ENCODE measurements at regions not wholly inside any gene's neighbourhood (a gene's known extent, or its start where the extent isn't known, plus 50 kb on each side); places are given as distances from the start of the nearest gene placed in this dataset.
"Not testable (repeated sequence)": the region's sequence is repeated elsewhere in the genome, so short reads cannot be mapped to it uniquely, and the experiment has no call there.

DNA sequence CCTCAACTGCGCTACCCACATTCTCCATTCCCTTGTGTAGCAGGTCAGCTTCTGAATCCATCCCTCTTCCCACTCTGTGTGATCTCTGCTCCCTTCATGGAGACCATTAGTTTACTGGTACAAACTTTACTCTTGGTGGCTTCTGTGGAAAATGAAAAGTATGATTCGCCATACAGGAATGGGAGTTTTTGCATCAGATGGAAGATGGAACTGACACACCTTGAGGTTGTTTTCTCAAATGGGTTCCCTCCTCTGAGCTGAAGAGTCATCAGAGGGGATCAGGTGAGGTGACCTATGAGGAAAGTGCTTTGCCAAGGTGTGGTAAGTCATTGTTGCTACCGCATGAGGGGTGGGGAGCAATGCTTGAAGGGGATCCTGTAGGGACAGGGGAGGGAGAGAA, 266.8 kb downstream of the INHBA start:
- Mint-ChIP-seq H3K4me3 (no peak overlapping the region), H3K36me3 (ENCODE audit: low read depth) (no peaks in the 10 kb centered on the region), H3K4me1 (ENCODE audit: low read depth) (no peaks in the 10 kb centered on the region), H3K27ac (no peak overlapping the region), H3K27me3 (ENCODE audit: low read depth) (no peaks in the 10 kb centered on the region), H3K9me3 (peaks cover 25% of the 10 kb centered on the region)
- no peak for DNase-seq (ENCODE audit: low spot score)

GRCh38 chr7:41435020-41435419, 267.9 kb downstream of the INHBA start:
- not testable (repeated sequence) for H3K27ac Mint-ChIP-seq; H3K27me3 Mint-ChIP-seq (ENCODE audit: low read depth); H3K4me1 Mint-ChIP-seq (ENCODE audit: low read depth); DNase-seq (ENCODE audit: low spot score); H3K36me3 Mint-ChIP-seq (ENCODE audit: low read depth); H3K4me3 Mint-ChIP-seq
- H3K9me3 Mint-ChIP-seq: peaks cover 33% of the 10 kb centered on the region

DNA sequence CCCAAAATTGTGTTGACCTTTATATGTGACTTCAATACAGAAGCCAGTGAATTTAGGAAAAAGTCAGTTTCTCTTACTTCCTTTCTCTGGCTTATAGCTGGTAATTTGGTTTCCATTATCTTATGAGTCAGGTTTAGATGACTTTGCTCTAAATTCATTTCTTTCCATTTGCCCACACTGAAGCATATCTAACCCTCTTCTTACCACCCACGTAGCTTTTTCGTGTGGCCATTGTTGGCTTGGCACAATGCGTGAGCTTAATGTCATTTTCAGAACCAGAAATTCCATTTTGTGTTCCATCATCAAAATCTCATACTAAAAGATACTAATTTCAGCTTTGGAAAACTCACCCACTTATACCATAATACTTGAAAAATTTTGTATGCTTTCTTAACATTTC, 271.2 kb downstream of the INHBA start:
- no peaks in the 10 kb centered on the region for H3K36me3 Mint-ChIP-seq (ENCODE audit: low read depth)
- no peaks in the 10 kb centered on the region for H3K27me3 Mint-ChIP-seq (ENCODE audit: low read depth)
- H3K9me3 Mint-ChIP-seq: peaks cover 29% of the 10 kb centered on the region
- no peak overlapping the region for H3K27ac Mint-ChIP-seq
- no peak for DNase-seq (ENCODE audit: low spot score)
- no peak overlapping the region for H3K4me3 Mint-ChIP-seq
- no peaks in the 10 kb centered on the region for H3K4me1 Mint-ChIP-seq (ENCODE audit: low read depth)

GRCh38 chr7:41428381-41428780, 274.5 kb downstream of the INHBA start:
- no peak for DNase-seq (ENCODE audit: low spot score)

DNA sequence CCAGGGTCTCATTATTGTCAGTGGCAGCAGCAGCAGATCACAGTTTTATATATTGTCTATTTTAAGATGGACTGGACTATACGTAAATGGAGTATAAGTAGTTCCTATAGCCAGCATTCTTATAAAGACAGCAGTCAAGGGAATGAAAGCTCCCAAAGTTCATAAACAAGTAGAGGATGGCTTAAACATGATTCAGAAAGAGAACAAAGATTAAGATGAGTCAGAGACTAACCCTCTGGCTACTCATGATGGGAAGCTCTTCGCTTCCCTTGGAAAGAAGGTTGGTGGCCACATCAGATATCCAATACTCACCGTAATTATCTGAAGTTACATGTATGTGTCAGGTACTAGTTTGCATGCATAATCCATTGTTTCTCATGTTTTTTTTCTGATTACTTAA, 277.0 kb downstream of the INHBA start:
- Mint-ChIP-seq H3K4me3 (no peak overlapping the region), H3K27ac (no peak overlapping the region), H3K9me3 (peaks cover 10% of the 10 kb centered on the region), H3K36me3 (ENCODE audit: low read depth) (no peaks in the 10 kb centered on the region), H3K27me3 (ENCODE audit: low read depth) (no peaks in the 10 kb centered on the region), H3K4me1 (ENCODE audit: low read depth) (no peaks in the 10 kb centered on the region)
- no peak for DNase-seq (ENCODE audit: low spot score)

More at GRCh38 chr7:41428381-41428780, 274.5 kb downstream of the INHBA start:
- H3K27ac Mint-ChIP-seq: no peak overlapping the region
- H3K9me3 Mint-ChIP-seq: peaks cover 10% of the 10 kb centered on the region
- H3K4me1 Mint-ChIP-seq (ENCODE audit: low read depth): no peaks in the 10 kb centered on the region
- no peaks in the 10 kb centered on the region for H3K36me3 Mint-ChIP-seq (ENCODE audit: low read depth)
- H3K27me3 Mint-ChIP-seq (ENCODE audit: low read depth): no peaks in the 10 kb centered on the region
- H3K4me3 Mint-ChIP-seq: no peak overlapping the region

- H3K4me1 Mint-ChIP-seq (ENCODE audit: low read depth): no peaks in the 10 kb centered on the region
- no peak overlapping the region for H3K4me3 Mint-ChIP-seq
- H3K27me3 Mint-ChIP-seq (ENCODE audit: low read depth): no peaks in the 10 kb centered on the region
- no peak for DNase-seq (ENCODE audit: low spot score)
- peaks cover 15% of the 10 kb centered on the region for H3K9me3 Mint-ChIP-seq
- no peaks in the 10 kb centered on the region for H3K36me3 Mint-ChIP-seq (ENCODE audit: low read depth)
- H3K27ac Mint-ChIP-seq: no peak overlapping the region
These were observed 281.8 kb downstream of the INHBA start for GRCh38 chr7:41421056-41421455.

GRCh38 chr7:41420421-41420820, 282.5 kb downstream of the INHBA start:
- peaks cover 19% of the 10 kb centered on the region for H3K9me3 Mint-ChIP-seq
- no peak overlapping the region for H3K27ac Mint-ChIP-seq
- H3K4me1 Mint-ChIP-seq (ENCODE audit: low read depth): no peaks in the 10 kb centered on the region
- H3K4me3 Mint-ChIP-seq: no peak overlapping the region
- DNase-seq (ENCODE audit: low spot score): no peak
- no peaks in the 10 kb centered on the region for H3K36me3 Mint-ChIP-seq (ENCODE audit: low read depth)
- H3K27me3 Mint-ChIP-seq (ENCODE audit: low read depth): no peaks in the 10 kb centered on the region

DNA sequence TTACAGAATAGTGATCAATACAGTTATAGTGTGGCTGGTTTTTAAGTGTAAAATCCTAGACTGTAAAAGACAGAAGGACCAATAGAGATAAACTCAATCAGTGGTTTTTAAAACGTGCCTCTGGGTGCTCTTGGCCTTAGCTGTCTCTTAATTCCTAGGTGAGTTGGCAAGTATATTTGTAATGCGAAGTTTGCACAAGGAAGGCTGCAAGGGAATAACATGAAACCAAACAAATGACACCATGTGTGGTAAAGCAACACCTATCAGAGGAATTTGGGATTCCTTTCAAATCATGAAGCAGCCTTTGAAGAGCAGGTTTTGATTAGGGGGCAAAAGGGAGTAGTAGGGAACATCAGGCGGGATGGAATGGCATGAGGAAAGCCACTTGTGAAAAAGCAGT, 284.6 kb downstream of the INHBA start:
- Mint-ChIP-seq H3K27me3 (ENCODE audit: low read depth) (no peaks in the 10 kb centered on the region), H3K4me1 (ENCODE audit: low read depth) (no peaks in the 10 kb centered on the region), H3K27ac (no peak overlapping the region), H3K36me3 (ENCODE audit: low read depth) (no peaks in the 10 kb centered on the region), H3K9me3 (peaks cover 22% of the 10 kb centered on the region), H3K4me3 (no peak overlapping the region)
- DNase-seq (ENCODE audit: low spot score): no peak

DNA sequence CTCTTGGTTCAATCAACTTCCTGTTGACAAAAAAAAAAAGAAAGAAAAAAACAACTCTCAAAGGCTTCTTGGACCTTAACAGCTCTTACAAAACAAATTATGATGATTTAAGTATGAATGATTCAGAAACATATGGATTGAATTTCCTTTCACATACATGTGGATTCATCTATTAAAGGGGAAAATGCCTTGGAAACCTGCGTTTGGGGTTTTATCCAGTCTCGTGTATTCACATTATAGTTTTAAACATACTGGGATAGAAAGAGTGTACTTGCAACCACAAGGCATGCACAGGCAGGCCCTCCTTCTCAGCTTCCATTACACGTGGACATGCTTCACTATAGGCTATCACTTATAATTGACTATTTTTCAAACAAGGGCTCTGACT, 286.7 kb downstream of the INHBA start:
- Mint-ChIP-seq H3K9me3 (peaks cover 22% of the 10 kb centered on the region), H3K27me3 (ENCODE audit: low read depth) (no peaks in the 10 kb centered on the region), H3K4me1 (ENCODE audit: low read depth) (no peaks in the 10 kb centered on the region), H3K4me3 (no peak overlapping the region), H3K27ac (no peak overlapping the region), H3K36me3 (ENCODE audit: low read depth) (no peaks in the 10 kb centered on the region)
- no peak for DNase-seq (ENCODE audit: low spot score)

DNA sequence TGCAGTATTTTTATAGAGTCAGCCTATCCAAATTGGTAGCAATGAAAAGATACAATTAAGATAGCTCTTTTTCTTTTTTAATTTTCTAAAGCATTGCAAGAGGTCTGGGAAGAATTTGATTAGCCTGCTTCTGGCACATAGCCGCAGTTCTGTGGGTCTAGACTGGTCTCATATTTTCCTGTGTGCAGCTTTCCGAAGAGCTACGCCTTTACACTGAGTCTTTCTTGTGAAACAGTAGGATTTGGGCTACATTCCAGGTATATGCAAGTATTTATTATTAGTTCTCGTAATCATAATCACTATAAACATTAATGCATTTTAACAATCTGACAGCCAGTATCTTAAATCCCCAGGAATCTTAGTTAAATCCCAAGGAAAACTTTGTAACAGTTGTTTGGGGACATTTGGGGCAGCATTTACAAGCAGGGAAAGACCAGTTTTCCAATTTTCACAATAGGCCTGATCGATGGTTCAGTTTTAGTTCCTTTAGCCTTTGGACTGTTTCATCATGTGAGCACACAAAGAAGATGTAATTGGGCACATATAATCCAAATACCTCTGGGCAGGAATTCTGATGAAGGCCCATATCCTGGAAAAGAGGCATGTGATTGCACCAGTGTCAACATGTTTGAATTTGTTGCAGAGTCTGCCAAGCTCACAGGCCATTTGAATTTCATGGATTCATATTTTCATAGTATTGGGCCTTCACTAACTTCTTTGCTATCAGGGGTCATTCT, 287.3 kb downstream of the INHBA start:
- no peak for DNase-seq (ENCODE audit: low spot score)
- Mint-ChIP-seq H3K27ac (no peak overlapping the region), H3K27me3 (ENCODE audit: low read depth) (no peaks in the 10 kb centered on the region)

DNA sequence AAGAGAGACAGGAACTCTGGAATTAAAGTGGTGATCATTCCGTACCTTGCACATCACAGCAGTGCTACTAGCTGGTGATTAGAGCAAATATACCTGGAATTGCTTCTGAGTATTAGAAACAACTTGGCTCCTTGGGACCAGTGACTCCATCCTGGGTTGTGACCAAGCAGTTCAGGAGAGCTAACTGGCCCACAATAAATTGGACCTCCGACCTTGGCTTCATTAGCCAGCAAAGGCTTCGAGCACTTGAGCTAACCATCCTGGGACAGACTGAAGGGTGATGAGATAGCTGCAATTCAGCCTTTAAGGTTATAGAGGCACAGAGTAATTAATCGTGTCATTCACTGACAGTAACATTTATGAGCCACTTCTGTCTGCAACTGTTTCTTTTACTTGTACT, 287.8 kb downstream of the INHBA start:
- H3K27ac Mint-ChIP-seq: no peak overlapping the region
- H3K27me3 Mint-ChIP-seq (ENCODE audit: low read depth): no peaks in the 10 kb centered on the region

More for the DNA sequence above, 287.3 kb downstream of the INHBA start:
- Mint-ChIP-seq H3K9me3 (peaks cover 22% of the 10 kb centered on the region), H3K36me3 (ENCODE audit: low read depth) (no peaks in the 10 kb centered on the region), H3K4me1 (ENCODE audit: low read depth) (no peaks in the 10 kb centered on the region), H3K4me3 (no peak overlapping the region)

GRCh38 chr7:41404375-41405074, 298.4 kb downstream of the INHBA start:
- Mint-ChIP-seq H3K4me1 (ENCODE audit: low read depth) (no peaks in the 10 kb centered on the region), H3K27me3 (ENCODE audit: low read depth) (no peaks in the 10 kb centered on the region), H3K27ac (no peak overlapping the region), H3K9me3 (peaks cover 19% of the 10 kb centered on the region), H3K36me3 (ENCODE audit: low read depth) (no peaks in the 10 kb centered on the region), H3K4me3 (no peak overlapping the region)
- DNase-seq (ENCODE audit: low spot score): no peak

More for the DNA sequence above, 287.8 kb downstream of the INHBA start:
- Mint-ChIP-seq H3K9me3 (peaks cover 22% of the 10 kb centered on the region), H3K4me3 (no peak overlapping the region), H3K4me1 (ENCODE audit: low read depth) (no peaks in the 10 kb centered on the region), H3K36me3 (ENCODE audit: low read depth) (no peaks in the 10 kb centered on the region)
- no peak for DNase-seq (ENCODE audit: low spot score)

- Mint-ChIP-seq H3K36me3 (ENCODE audit: low read depth) (no peaks in the 10 kb centered on the region), H3K9me3 (peaks cover 21% of the 10 kb centered on the region), H3K27ac (no peak overlapping the region), H3K27me3 (ENCODE audit: low read depth) (no peaks in the 10 kb centered on the region), H3K4me3 (no peak overlapping the region), H3K4me1 (ENCODE audit: low read depth) (no peaks in the 10 kb centered on the region)
- no peak for DNase-seq (ENCODE audit: low spot score)
These were observed 299.6 kb downstream of the INHBA start for GRCh38 chr7:41403291-41403690.

GRCh38 chr7:41401833-41402232, 301.1 kb downstream of the INHBA start:
- Mint-ChIP-seq H3K4me1 (ENCODE audit: low read depth) (no peaks in the 10 kb centered on the region), H3K36me3 (ENCODE audit: low read depth) (no peaks in the 10 kb centered on the region), H3K4me3 (no peak overlapping the region), H3K9me3 (peaks cover 17% of the 10 kb centered on the region), H3K27ac (no peak overlapping the region), H3K27me3 (ENCODE audit: low read depth) (no peaks in the 10 kb centered on the region)
- DNase-seq (ENCODE audit: low spot score): no peak
